Hematopoietic multipotent progenitor cell treated with erythropoietin and hydrocortisone succinate and interleukin-3 and kit ligand, for 6 days (in vitro differentiated cells): ENCODE measurements at regions not wholly inside any gene's neighbourhood (a gene's known extent, or its start where the extent isn't known, plus 50 kb on each side); places are given as distances from the start of the nearest gene placed in this dataset.

ENCODE experiments used
- DNase-seq: peaks from one replicate; pipeline ENCODE4 v3.0.0-alpha.2; 2015

DNA sequence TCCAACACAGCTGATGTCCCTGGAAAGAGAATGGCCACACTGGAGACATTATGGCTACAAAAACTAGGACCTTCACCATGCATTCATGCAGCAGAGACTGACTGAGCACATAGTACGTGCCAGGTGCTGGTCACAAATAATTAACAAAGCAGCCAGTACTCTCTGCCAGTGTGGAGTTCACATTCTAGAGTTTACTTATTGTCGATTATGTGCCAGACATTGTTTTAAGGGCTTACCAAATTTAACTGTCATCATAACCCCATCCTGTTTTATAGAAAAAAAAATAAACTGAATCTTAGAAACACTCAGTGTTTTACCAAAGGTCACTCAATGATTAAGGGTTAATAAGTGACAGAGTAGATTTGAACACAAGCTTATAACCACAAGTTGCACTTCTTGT is 143.3 kb downstream of the RRAGC start:
- DNase-seq, result no peak

DNA sequence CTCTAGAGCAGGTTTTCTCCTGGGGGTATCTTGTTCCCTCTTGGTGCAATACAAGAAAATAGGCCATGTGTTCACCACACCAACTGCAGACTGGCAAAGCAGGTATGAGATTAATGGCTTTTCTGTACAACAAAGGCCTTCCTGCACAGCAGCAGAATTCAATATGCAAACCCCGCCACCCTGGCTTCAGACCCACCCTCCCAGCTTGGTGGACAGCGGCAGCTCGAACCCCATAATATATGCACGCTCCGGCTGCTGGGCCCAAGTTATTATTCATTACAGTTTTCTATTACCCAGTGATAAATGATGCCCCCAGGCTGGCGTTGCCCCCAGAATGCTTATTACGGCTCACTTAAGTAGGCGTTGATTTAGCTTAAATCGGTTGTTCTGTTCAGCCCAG is 144.2 kb downstream of the RRAGC start:
- no peak for DNase-seq

DNA sequence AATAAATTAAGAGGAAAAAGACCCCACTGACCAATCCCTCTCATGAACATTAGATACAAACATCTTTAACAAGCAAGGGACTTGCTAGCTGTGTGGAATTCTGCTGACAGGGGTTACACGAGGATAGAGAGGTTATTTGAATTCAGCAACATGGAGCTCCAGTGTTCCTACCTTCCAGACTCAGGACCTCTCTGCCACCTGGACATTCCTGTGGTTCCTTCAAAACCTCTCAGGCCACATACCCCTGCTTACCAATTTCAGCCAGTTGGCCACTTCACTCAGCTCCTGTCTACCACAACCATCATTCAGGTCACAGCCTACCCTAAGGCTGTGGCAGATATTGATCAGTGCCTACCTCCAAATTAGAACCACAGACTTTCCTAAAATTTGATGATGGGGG is 147.5 kb downstream of the RRAGC start:
- no peak for DNase-seq

- no peak for DNase-seq
These were observed 150.8 kb downstream of the RRAGC start for GRCh38 chr1:38708701-38709258.

- DNase-seq, result no peak
These were observed 158.5 kb downstream of the RRAGC start for GRCh38 chr1:38701088-38701487.

GRCh38 chr1:38700077-38700470 is 159.5 kb downstream of the RRAGC start:
- no peak for DNase-seq

DNA sequence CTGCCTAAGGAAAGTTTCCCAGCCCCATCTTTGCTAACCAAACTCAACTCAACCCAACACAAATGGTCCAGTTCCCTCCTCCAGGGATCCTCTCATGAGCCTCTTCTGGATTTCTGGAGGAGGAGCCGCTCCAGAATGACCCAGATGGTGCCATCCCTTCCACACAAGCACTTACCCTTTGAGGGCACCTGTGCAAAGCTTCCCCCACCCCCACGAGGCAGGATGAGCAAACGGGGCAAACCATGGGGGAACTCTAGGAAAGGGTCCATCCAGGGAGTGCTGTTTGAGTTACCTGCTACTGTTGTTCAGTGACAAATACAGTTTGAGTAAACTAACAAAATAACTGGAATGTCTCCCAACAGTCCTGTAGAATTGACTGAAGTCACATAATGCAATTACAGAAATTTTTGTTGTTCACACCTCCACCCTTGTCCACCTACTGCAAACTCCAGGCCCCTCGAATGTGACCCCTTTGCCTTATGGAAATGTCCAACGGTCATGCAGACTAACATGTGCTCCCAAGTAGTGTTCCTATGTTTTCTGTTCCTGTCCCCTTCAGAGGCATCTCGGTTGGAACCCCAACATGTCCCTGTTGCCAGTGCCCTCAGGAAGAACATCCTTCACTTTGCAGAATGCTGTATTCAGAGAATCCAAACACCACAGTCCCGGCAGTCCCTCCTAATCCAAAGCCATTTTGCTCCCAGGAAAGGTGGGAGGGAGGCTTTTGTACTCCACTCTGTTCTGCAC is 160.1 kb downstream of the RRAGC start:
- no peak for DNase-seq

DNA sequence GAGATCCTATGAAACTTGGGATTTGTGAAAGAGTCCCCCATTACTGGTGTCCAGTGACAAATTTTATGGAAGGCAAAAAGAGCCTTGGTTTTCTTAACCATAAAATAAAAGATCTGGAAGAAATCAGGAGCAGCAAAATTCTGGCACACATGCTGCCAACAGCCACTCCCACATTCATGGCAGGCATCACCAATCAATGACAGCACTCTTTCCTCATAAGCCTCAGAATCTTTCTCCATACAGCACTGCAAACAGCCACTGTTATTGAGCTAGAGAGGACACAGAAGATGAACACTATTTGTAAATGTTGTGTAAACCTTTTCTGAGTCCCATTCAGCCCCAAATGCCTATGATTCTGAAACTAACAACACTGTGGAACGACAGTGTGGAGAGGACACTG is 162.2 kb downstream of the RRAGC start:
- DNase-seq, result no peak

GRCh38 chr1:38696371-38696770 is 163.2 kb downstream of the RRAGC start:
- DNase-seq, result no peak

- no peak for DNase-seq
These were observed 165.8 kb downstream of the RRAGC start for GRCh38 chr1:38693759-38694158.

DNA sequence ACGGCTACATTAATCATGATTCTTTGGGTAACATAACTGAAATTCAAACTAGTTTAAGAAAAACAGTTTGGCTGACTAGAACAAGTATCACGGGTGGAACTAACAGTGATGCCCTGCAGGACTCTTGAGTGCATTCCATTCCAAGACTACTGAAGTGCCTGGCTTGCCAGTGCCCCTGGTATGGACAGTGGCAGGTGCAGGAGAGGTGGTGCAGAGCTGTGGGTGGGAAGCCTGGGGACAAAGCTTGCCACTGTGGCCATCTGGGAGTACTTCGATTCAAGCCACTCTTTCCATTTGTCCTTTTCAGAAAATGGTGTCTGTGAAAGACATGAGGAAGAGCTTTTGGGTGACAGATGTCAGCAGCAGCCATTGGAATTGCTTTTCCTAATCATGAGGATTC is 166.5 kb downstream of the RRAGC start:
- DNase-seq, result no peak

- DNase-seq, result no peak
These were observed 168.7 kb downstream of the RRAGC start for GRCh38 chr1:38690790-38691449.

GRCh38 chr1:38686927-38687255 is 172.7 kb downstream of the RRAGC start:
- DNase-seq, result no peak

GRCh38 chr1:38686167-38686926 is 173.2 kb downstream of the RRAGC start:
- DNase-seq, result no peak

DNA sequence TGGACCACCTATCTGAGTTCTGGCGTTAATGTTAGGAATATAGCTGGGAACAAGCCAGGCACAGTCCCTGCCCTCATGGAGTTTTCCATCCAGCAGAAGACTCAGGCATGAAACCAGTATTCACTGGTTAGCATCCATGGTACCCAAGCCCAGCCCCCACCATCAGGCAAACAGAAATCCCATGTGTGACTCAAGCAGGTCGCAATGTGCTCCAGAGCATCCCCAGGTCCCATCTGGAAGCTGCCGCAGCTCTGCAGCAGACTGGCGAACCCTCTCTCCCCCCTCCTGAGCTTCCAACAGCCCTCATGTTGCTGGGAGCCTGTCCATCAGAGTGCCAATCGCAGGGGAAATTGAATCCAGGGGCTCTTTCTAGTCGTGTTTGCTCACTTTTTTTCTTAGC is 174.2 kb downstream of the RRAGC start:
- no peak for DNase-seq

DNA sequence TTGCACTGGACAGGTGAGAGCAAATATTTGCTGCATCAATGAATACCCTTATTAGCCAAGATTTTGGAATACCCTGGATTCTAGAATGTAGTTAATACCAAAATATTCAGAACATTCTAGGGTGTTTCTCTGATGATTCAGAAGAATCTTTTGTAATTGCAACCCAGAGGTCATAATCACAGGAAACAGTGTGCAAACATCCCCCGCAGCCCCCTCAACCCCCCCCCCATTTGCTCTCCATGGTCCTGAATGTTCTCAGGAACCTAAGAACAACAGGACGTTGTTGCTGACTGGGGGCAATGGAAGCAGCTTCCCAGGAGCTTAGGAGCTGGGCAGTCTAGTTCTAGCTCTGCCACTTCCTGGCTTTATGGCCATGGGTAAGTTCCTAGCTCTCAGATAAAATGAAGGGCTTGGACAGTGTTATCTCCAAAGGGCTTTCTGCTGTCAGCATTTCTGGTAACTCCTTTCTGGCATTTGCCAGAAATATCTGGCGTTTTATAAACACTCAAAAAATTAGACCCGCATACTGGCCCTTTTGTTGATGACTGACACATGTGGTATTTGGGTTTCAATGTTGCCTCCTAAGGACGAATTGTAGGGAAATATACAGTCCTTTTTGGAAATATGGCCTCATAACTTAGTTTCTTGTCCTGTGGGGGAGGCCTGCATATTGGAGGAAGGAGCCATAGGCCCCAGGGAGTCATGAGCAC is 178.6 kb downstream of the RRAGC start:
- DNase-seq, result peak; percentile 12

- DNase-seq, result no peak
These were observed 181.8 kb downstream of the RRAGC start for GRCh38 chr1:38677756-38678155.

- DNase-seq, result no peak
These were observed 182.3 kb downstream of the RRAGC start for GRCh38 chr1:38677311-38677710.

DNA sequence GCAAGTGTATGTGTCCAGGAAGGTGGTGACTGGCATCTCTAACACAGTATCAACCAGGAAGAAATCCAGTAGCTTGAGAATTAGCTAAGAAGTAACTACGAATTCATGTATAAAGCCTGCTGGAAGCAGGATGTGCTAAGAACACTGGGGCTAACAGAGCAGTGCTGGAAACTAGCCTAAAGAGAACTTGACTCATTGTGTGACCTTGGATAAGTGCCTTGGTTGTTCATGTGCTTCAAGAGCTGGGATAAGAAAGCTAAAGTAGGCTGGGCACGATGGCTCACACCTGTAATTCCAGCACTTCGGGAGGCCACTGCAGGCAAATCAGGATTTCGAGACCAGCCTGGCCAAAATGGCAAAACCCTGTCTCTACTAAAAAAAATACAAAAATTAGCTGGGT is 186.9 kb downstream of the RRAGC start:
- DNase-seq, result no peak

DNA sequence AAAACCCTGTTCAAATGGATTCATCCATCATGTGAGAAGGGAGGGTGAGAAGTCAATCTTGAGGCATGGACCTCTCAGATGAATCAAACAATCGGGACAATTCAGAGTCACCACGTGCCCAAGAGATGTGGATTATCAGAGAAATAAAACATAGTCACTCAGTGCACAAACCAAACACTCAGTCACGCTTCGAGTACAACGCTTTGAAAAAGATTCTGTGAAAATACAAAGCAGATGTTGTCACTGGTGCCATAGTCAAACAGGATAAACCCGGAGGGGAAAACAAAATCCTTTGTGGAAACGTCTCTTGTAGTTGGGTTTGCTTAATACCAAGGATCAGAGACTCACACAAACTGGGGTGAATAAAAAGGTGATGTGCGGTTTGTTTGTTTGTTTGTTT is 188.4 kb downstream of the RRAGC start:
- DNase-seq, result no peak

- no peak for DNase-seq
These were observed 188.9 kb downstream of the RRAGC start for GRCh38 chr1:38670544-38671122.

- no peak for DNase-seq
These were observed 191.9 kb downstream of the RRAGC start for GRCh38 chr1:38667626-38668025.

DNA sequence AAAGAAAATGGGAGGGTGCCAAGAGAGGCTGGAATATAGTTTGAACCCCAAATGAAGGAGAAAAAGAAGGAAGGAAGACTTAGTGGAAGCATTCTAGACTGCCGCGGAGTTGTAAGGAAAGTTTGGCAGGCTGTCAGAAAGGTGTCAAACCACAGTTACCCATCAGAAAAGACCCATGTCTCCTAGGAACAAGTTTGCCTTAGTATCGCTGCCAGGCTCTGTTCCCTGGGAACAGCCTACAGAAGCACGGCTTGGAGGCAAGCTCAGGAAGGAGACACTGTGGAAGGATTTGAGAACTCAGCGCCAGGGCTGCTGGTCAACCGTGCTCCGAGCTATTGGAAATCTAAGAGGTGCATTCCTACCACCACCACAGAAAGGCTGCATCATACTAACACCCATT is 197.4 kb downstream of the RRAGC start:
- no peak for DNase-seq
